NT2/D1 (cell line): ENCODE measurements at regions not wholly inside any gene's neighbourhood (a gene's known extent, or its start where the extent isn't known, plus 50 kb on each side); places are given as distances from the start of the nearest gene placed in this dataset.

Experiments
- SUZ12 ChIP-seq: IDR thresholded peaks from 2 replicates; pipeline ENCODE4 v1.6.1; 2011; ENCODE audit not compliant: insufficient read length, insufficient read depth; ENCODE audit errors: extremely low read depth
- ZNF274 ChIP-seq: IDR thresholded peaks from 2 replicates; pipeline ENCODE4 v1.6.1; 2011; ENCODE audit warnings: mild to moderate bottlenecking, low read depth, low read length

- no peak for TF ChIP-seq SUZ12
- no peak for TF ChIP-seq ZNF274
Measured at GRCh38 chr7:93757426-93757825, 133.1 kb downstream of the TFPI2 start.
